ENCODE measurements at regions not wholly inside any gene's neighbourhood (a gene's known extent, or its start where the extent isn't known, plus 50 kb on each side); places are given as distances from the start of the nearest gene placed in this dataset.

DNA sequence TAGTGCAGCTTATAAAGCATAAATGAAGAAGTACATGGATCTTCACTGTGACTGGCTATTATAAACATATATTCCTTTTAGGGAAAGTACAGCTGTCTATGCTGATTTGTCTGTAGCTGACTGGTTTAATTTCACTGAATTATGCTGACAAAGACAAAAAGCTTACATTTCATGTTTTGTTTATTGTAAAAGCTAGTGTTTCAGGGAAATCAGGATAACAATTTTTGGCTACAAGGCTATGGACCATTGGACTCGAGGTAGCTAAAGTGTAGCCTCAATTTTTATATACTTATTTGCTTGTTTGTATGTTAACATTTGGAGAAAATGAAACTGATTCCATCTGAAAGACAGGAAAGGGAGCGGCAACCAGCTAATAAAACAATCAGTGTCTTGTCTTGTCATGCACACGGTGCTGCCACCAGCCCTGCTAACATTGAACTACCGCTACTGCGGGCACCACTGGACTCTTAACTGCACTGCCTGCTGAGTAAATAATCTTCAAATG is 480.2 kb downstream of the COL11A1 start:
- no peak for ATAC-seq
- intact Hi-C loops (cut with DNase I): no loop called here
- Histone ChIP-seq H3K27me3 (no peaks in the 10 kb centered on the region), H3K36me3 (replicated peaks in 1 of 2; ENCODE audit: insufficient read depth in 1 of 2, low read depth in 2 of 2) (no peaks in the 10 kb centered on the region), H3K9me3 (no peaks in the 10 kb centered on the region), H3K27ac (no peak overlapping the region), H3K4me1 (no peaks in the 10 kb centered on the region), H3K4me3 (no peak overlapping the region)
- no peak for DNase-seq
- 49 to 58% methylated on average over 5 of the region's 5 CpGs for WGBS, 2 donors
- TF ChIP-seq, protein P1, sequence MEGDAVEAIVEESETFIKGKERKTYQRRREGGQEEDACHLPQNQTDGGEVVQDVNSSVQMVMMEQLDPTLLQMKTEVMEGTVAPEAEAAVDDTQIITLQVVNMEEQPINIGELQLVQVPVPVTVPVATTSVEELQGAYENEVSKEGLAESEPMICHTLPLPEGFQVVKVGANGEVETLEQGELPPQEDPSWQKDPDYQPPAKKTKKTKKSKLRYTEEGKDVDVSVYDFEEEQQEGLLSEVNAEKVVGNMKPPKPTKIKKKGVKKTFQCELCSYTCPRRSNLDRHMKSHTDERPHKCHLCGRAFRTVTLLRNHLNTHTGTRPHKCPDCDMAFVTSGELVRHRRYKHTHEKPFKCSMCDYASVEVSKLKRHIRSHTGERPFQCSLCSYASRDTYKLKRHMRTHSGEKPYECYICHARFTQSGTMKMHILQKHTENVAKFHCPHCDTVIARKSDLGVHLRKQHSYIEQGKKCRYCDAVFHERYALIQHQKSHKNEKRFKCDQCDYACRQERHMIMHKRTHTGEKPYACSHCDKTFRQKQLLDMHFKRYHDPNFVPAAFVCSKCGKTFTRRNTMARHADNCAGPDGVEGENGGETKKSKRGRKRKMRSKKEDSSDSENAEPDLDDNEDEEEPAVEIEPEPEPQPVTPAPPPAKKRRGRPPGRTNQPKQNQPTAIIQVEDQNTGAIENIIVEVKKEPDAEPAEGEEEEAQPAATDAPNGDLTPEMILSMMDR (IDR thresholded peaks at IDR 0.05): no peak
- TF ChIP-seq POLR2A (IDR thresholded peaks at IDR 0.05): no peak

DNA sequence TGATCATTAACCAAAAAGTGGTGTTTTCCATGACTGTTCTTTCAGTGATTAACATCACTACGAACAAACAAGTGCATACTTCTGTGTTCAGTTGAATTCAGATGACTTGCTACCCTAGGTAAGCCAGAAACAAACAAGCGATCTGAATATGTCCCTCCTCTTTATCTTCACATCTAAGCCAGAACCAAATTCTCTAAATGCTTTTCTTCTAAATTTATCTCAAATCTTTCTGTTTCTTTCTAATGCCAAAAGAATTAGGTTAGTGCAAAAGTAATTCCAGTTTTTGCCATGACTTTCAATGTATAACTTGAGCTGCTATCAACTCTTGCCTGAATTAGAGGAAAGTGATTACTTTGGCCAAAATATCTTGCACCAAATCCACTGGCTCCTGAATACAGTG is 481.2 kb downstream of the COL11A1 start:
- intact Hi-C loops (cut with DNase I): no loop called here
- ATAC-seq (no peak), DNase-seq (no peak)
- WGBS, 2 donors: 34 to 42% methylated on average over 2 of the region's 2 CpGs
- Histone ChIP-seq H3K4me1 (no peaks in the 10 kb centered on the region), H3K9me3 (no peaks in the 10 kb centered on the region), H3K27me3 (no peaks in the 10 kb centered on the region), H3K27ac (no peak overlapping the region), H3K36me3 (replicated peaks in 1 of 2; ENCODE audit: insufficient read depth in 1 of 2, low read depth in 2 of 2) (no peaks in the 10 kb centered on the region), H3K4me3 (no peak overlapping the region)
- TF ChIP-seq, protein P1 (IDR thresholded peaks at IDR 0.05): no peak
- TF ChIP-seq POLR2A (IDR thresholded peaks at IDR 0.05): no peak

DNA sequence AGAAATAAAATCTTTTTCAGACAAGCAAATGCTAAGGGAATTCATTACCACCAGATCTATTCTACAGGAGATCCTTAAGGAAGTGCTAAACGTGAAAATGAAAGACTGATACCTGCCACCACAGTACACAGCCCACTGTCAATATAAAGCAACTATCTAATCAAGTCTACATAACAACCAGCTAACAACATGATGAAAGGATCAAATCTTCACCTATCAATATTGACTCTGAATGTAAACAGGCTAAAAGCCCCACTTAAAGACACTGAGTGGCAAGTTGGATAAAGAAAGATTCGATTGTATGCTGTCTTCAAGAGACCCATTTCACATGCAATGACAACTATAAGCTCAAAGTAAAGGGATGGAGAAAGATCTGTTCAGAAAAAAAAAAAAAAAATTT is 492.4 kb downstream of the COL11A1 start:
- no peak for ATAC-seq
- Histone ChIP-seq H3K4me3 (no peak overlapping the region), H3K36me3 (replicated peaks in 1 of 2; ENCODE audit: insufficient read depth in 1 of 2, low read depth in 2 of 2) (no peaks in the 10 kb centered on the region), H3K27me3 (no peaks in the 10 kb centered on the region), H3K27ac (no peak overlapping the region), H3K9me3 (no peaks in the 10 kb centered on the region), H3K4me1 (no peaks in the 10 kb centered on the region)
- no peak for DNase-seq
- intact Hi-C loops (cut with DNase I): no loop called here
- 12 to 17% methylated on average over 2 of the region's 2 CpGs for WGBS, 2 donors
- TF ChIP-seq, protein P1 (IDR thresholded peaks at IDR 0.05): no peak
- TF ChIP-seq POLR2A (IDR thresholded peaks at IDR 0.05): no peak

DNA sequence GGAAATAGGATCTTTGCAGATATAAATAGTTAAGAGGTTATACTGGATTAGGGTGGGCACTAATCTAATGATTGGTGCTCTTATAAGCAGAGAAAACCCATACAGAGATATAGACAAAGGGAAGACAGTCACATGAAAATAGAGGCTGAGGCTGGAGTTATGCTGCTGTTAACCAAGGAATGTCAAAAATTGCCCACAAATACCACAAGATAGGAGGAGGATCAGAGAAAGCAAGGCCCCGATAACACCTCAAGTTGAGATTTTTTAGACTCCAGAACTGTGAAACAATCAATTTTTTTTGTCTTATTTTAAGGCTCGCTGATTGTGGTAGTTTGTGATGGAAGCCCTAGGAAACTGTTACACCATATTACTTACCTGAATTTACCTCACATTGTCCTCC is 513.2 kb downstream of the COL11A1 start:
- intact Hi-C loops (cut with DNase I): no loop called here
- TF ChIP-seq, protein P1 (IDR thresholded peaks at IDR 0.05): no peak
- Histone ChIP-seq H3K9me3 (no peaks in the 10 kb centered on the region), H3K27me3 (no peaks in the 10 kb centered on the region), H3K27ac (no peak overlapping the region), H3K4me1 (no peaks in the 10 kb centered on the region), H3K36me3 (replicated peaks in 1 of 2; ENCODE audit: insufficient read depth in 1 of 2, low read depth in 2 of 2) (no peaks in the 10 kb centered on the region), H3K4me3 (no peak overlapping the region)
- DNase-seq: no peak
- no peak for ATAC-seq
- 63 to 65% methylated on average over 2 of the region's 2 CpGs for WGBS, 2 donors

DNA sequence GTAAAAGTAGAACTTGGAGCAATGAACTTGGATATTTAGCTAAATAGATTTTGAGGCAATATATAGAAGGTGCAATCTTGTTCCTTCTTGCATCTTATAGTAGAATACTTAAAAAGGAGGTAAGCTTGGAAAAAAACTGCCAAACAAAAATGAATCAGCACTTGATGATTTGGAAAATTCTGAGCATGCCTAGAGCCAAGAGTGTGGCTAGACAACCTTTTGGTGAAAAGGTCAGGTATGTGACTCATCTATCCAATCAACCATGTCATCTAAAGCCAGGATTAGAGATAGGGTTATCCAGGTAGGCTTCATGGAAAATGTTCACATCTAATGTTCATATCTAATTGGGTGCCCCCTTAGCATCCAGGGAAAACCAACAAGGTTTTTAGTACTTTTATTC is 515.0 kb downstream of the COL11A1 start:
- ATAC-seq: no peak
- Histone ChIP-seq H3K4me3 (no peak overlapping the region), H3K9me3 (no peaks in the 10 kb centered on the region), H3K27me3 (no peaks in the 10 kb centered on the region), H3K36me3 (replicated peaks in 1 of 2; ENCODE audit: insufficient read depth in 1 of 2, low read depth in 2 of 2) (no peaks in the 10 kb centered on the region), H3K27ac (no peak overlapping the region), H3K4me1 (no peaks in the 10 kb centered on the region)
- intact Hi-C loops (cut with DNase I): no loop called here
- DNase-seq: no peak
- TF ChIP-seq POLR2A (IDR thresholded peaks at IDR 0.05): no peak
- TF ChIP-seq, protein P1 (IDR thresholded peaks at IDR 0.05): no peak

Measured in body of pancreas (tissue), 4 donors.